ENCODE measurements at regions not wholly inside any gene's neighbourhood (a gene's known extent, or its start where the extent isn't known, plus 50 kb on each side); places are given as distances from the start of the nearest gene placed in this dataset.
A peak's percentile ranks its signal among the peaks of the same experiment; 100 is the strongest.

- in situ Hi-C loops (cut with MboI; ENCODE audit: low pct_unique_long_range_greater_than_20kb in 2 of 9, low sequenced_read_pairs in 9 of 9, unreplicated experiment in 9 of 9): loop anchor here in 3 of 9 experiments (25.0 kb wide), 5 partner anchors 430 to 1030 kb away; partner anchors contain the start of genes DNER (in 2 of the 3) and PID1 (in 1 of the 3)
- no peak for ATAC-seq (replicated peaks in 6 of 8)
- Histone ChIP-seq H3K4me3 (no peak overlapping the region), H3K27ac (no peak overlapping the region), H3K4me1 (replicated peaks in 1 of 2) (no peaks in the 10 kb centered on the region)
- WGBS, 10 experiments: 20 to 86% (median 43%) methylated on average over 1 of the region's 1 CpG; no CpG with 5 or more reads in 7 of the 10 experiments
Measured at GRCh38 chr2:228681979-228682378, 500.5 kb upstream of the SPHKAP start.

GRCh38 chr2:228681426-228681825 is 499.9 kb upstream of the SPHKAP start:
- H3K27ac ChIP-seq: no peak overlapping the region
- 0 to 63% (median 29%) methylated on average over 1 to 5 of the region's 5 CpGs for WGBS, 10 experiments
- peak in 5 of 8 experiments; percentile 46 to 77 (median 66) for ATAC-seq (replicated peaks in 6 of 8)
- H3K4me3 ChIP-seq: no peak overlapping the region
- in situ Hi-C loops (cut with MboI; ENCODE audit: low pct_unique_long_range_greater_than_20kb in 2 of 9, low sequenced_read_pairs in 9 of 9, unreplicated experiment in 9 of 9): loop anchor here in 3 of 9 experiments (25.0 kb wide), 5 partner anchors 431 to 1031 kb away; partner anchors contain the start of genes DNER (in 2 of the 3) and PID1 (in 1 of the 3)
- H3K4me1 ChIP-seq (replicated peaks in 1 of 2): no peaks in the 10 kb centered on the region

- Histone ChIP-seq H3K4me1 (replicated peaks in 1 of 2) (no peaks in the 10 kb centered on the region), H3K4me3 (no peak overlapping the region), H3K27ac (no peak overlapping the region)
- WGBS, 10 experiments: 58 to 100% (median 80%) methylated on average over 2 to 4 of the region's 4 CpGs
- no peak for ATAC-seq (replicated peaks in 6 of 8)
- in situ Hi-C loops (cut with MboI; ENCODE audit: low pct_unique_long_range_greater_than_20kb in 2 of 9, low sequenced_read_pairs in 9 of 9, unreplicated experiment in 9 of 9): loop anchor here in 3 of 9 experiments (25.0 kb wide), 5 partner anchors 434 to 1034 kb away; partner anchors contain the start of genes DNER (in 2 of the 3) and PID1 (in 1 of the 3)
Measured at GRCh38 chr2:228678110-228678509, 496.6 kb upstream of the SPHKAP start.

GRCh38 chr2:228675646-228676045 is 494.2 kb upstream of the SPHKAP start:
- no peak for ATAC-seq (replicated peaks in 6 of 8)
- no peak overlapping the region for H3K27ac ChIP-seq
- in situ Hi-C loops (cut with MboI; ENCODE audit: low pct_unique_long_range_greater_than_20kb in 2 of 9, low sequenced_read_pairs in 9 of 9, unreplicated experiment in 9 of 9): loop anchor here in 3 of 9 experiments (25.0 kb wide), 5 partner anchors 437 to 1037 kb away; partner anchors contain the start of genes DNER (in 2 of the 3) and PID1 (in 1 of the 3)
- H3K4me3 ChIP-seq: no peak overlapping the region
- no peaks in the 10 kb centered on the region for H3K4me1 ChIP-seq (replicated peaks in 1 of 2)

GRCh38 chr2:228675091-228675490 is 493.6 kb upstream of the SPHKAP start:
- no peak for ATAC-seq (replicated peaks in 6 of 8)
- H3K4me1 ChIP-seq (replicated peaks in 1 of 2): peaks cover 0 to 1% of the 10 kb centered on the region in 2 donors
- in situ Hi-C loops (cut with MboI; ENCODE audit: low pct_unique_long_range_greater_than_20kb in 2 of 9, low sequenced_read_pairs in 9 of 9, unreplicated experiment in 9 of 9): loop anchor here in 3 of 9 experiments (25.0 kb wide), 5 partner anchors 437 to 1037 kb away; partner anchors contain the start of genes DNER (in 2 of the 3) and PID1 (in 1 of the 3)
- no peak overlapping the region for H3K4me3 ChIP-seq
- WGBS, 10 experiments: 0 to 100% (median 54%) methylated on average over 1 to 2 of the region's 2 CpGs; no CpG with 5 or more reads in 2 of the 10 experiments
- no peak overlapping the region for H3K27ac ChIP-seq

GRCh38 chr2:228673876-228674554 is 492.5 kb upstream of the SPHKAP start:
- WGBS, 10 experiments: 40 to 94% (median 73%) methylated on average over 1 to 3 of the region's 3 CpGs; no CpG with 5 or more reads in 2 of the 10 experiments
- no peak overlapping the region for H3K27ac ChIP-seq
- ATAC-seq (replicated peaks in 6 of 8): no peak
- H3K4me1 ChIP-seq (replicated peaks in 1 of 2): peaks cover under 1 to 12% of the 10 kb centered on the region in 2 donors
- H3K4me3 ChIP-seq: no peak overlapping the region
- in situ Hi-C loops (cut with MboI; ENCODE audit: low pct_unique_long_range_greater_than_20kb in 2 of 9, low sequenced_read_pairs in 9 of 9, unreplicated experiment in 9 of 9): loop anchor here in 4 of 9 experiments (25.0 kb wide), 3 partner anchors 612 to 787 kb away; no protein-coding TSS in a partner anchor

GRCh38 chr2:228669690-228670089 is 488.2 kb upstream of the SPHKAP start:
- Histone ChIP-seq H3K4me1 (replicated peaks in 1 of 2) (peaks cover 10 to 24% of the 10 kb centered on the region in 2 donors), H3K4me3 (no peak overlapping the region), H3K27ac (no peak overlapping the region)
- ATAC-seq (replicated peaks in 6 of 8): no peak
- 0 to 87% (median 44%) methylated on average over 2 to 3 of the region's 3 CpGs; no CpG with 5 or more reads in 2 of the 10 experiments for WGBS, 10 experiments
- in situ Hi-C loops (cut with MboI; ENCODE audit: low pct_unique_long_range_greater_than_20kb in 2 of 9, low sequenced_read_pairs in 9 of 9, unreplicated experiment in 9 of 9): loop anchor here in 4 of 9 experiments (25.0 kb wide), 3 partner anchors 607 to 782 kb away; no protein-coding TSS in a partner anchor

GRCh38 chr2:228665232-228665631 is 483.7 kb upstream of the SPHKAP start:
- H3K4me3 ChIP-seq: no peak overlapping the region
- in situ Hi-C loops (cut with MboI; ENCODE audit: low pct_unique_long_range_greater_than_20kb in 2 of 9, low sequenced_read_pairs in 9 of 9, unreplicated experiment in 9 of 9): loop anchor here in 4 of 9 experiments (25.0 kb wide), 3 partner anchors 603 to 778 kb away; no protein-coding TSS in a partner anchor
- ATAC-seq (replicated peaks in 6 of 8): peak in 4 of 8 experiments; percentile 60 to 86 (median 70)
- peaks cover 10 to 24% of the 10 kb centered on the region in 2 donors for H3K4me1 ChIP-seq (replicated peaks in 1 of 2)
- no peak overlapping the region for H3K27ac ChIP-seq
- 0 to 80% (median 18%) methylated on average over 1 of the region's 1 CpG; no CpG with 5 or more reads in 4 of the 10 experiments for WGBS, 10 experiments

GRCh38 chr2:228658998-228659397 is 477.5 kb upstream of the SPHKAP start:
- no peak for ATAC-seq (replicated peaks in 6 of 8)
- H3K4me3 ChIP-seq: no peak overlapping the region
- no peaks in the 10 kb centered on the region for H3K4me1 ChIP-seq (replicated peaks in 1 of 2)
- in situ Hi-C loops (cut with MboI; ENCODE audit: low pct_unique_long_range_greater_than_20kb in 2 of 9, low sequenced_read_pairs in 9 of 9, unreplicated experiment in 9 of 9): loop anchor here in 4 of 9 experiments (25.0 kb wide), 3 partner anchors 597 to 772 kb away; no protein-coding TSS in a partner anchor
- H3K27ac ChIP-seq: no peak overlapping the region
- WGBS, 10 experiments: 83 to 97% (median 86%) methylated on average over 2 to 5 of the region's 5 CpGs; no CpG with 5 or more reads in 4 of the 10 experiments

- in situ Hi-C loops (cut with MboI; ENCODE audit: low pct_unique_long_range_greater_than_20kb in 2 of 9, low sequenced_read_pairs in 9 of 9, unreplicated experiment in 9 of 9): loop anchor here in 4 of 9 experiments (25.0 kb wide), 3 partner anchors 596 to 771 kb away; no protein-coding TSS in a partner anchor
- H3K27ac ChIP-seq: no peak overlapping the region
- no peaks in the 10 kb centered on the region for H3K4me1 ChIP-seq (replicated peaks in 1 of 2)
- H3K4me3 ChIP-seq: no peak overlapping the region
- WGBS, 10 experiments: 14 to 58% (median 43%) methylated on average over 1 to 6 of the region's 6 CpGs
- peak in 3 of 8 experiments; percentile 40 to 63 (median 55) for ATAC-seq (replicated peaks in 6 of 8)
Measured at GRCh38 chr2:228657807-228658402, 476.4 kb upstream of the SPHKAP start.

- no peaks in the 10 kb centered on the region for H3K4me1 ChIP-seq (replicated peaks in 1 of 2)
- no peak overlapping the region for H3K4me3 ChIP-seq
- 79 to 100% (median 80%) methylated on average over 1 to 2 of the region's 2 CpGs; no CpG with 5 or more reads in 3 of the 10 experiments for WGBS, 10 experiments
- in situ Hi-C loops (cut with MboI; ENCODE audit: low pct_unique_long_range_greater_than_20kb in 2 of 9, low sequenced_read_pairs in 9 of 9, unreplicated experiment in 9 of 9): loop anchor here in 4 of 9 experiments (25.0 kb wide), 3 partner anchors 593 to 768 kb away; no protein-coding TSS in a partner anchor
- ATAC-seq (replicated peaks in 6 of 8): no peak
- no peak overlapping the region for H3K27ac ChIP-seq
Measured at GRCh38 chr2:228655331-228655730, 473.8 kb upstream of the SPHKAP start.

GRCh38 chr2:228654707-228655106 is 473.2 kb upstream of the SPHKAP start:
- H3K27ac ChIP-seq: no peak overlapping the region
- H3K4me3 ChIP-seq: no peak overlapping the region
- WGBS, 10 experiments: 0 to 100% (median 82%) methylated on average over 1 to 2 of the region's 2 CpGs; no CpG with 5 or more reads in 2 of the 10 experiments
- H3K4me1 ChIP-seq (replicated peaks in 1 of 2): no peaks in the 10 kb centered on the region
- in situ Hi-C loops (cut with MboI; ENCODE audit: low pct_unique_long_range_greater_than_20kb in 2 of 9, low sequenced_read_pairs in 9 of 9, unreplicated experiment in 9 of 9): loop anchor here in 4 of 9 experiments (25.0 kb wide), 3 partner anchors 592 to 767 kb away; no protein-coding TSS in a partner anchor
- no peak for ATAC-seq (replicated peaks in 6 of 8)

Data from motor neuron (in vitro differentiated cells).